LNCAP (cell line): ENCODE measurements at regions not wholly inside any gene's neighbourhood (a gene's known extent, or its start where the extent isn't known, plus 50 kb on each side); places are given as distances from the start of the nearest gene placed in this dataset.

Source experiments
- CTCF ChIP-seq: fragments of 450-650 bp; IDR thresholded peaks from 2 replicates; pipeline ENCODE4 v1.5.1; 2017; ENCODE audit warnings: mild to moderate bottlenecking

GRCh38 chr5:119878712-119879111 is 249.4 kb downstream of the FAM170A start:
- TF ChIP-seq CTCF, result no peak

GRCh38 chr5:119879446-119879845 is 250.1 kb downstream of the FAM170A start:
- no peak for TF ChIP-seq CTCF

- no peak for TF ChIP-seq CTCF
Measured at GRCh38 chr5:119895066-119895465, 265.7 kb downstream of the FAM170A start.

- no peak for TF ChIP-seq CTCF
Measured at GRCh38 chr5:119896826-119897536, 267.6 kb downstream of the FAM170A start.

- TF ChIP-seq CTCF, result no peak
Measured at GRCh38 chr5:119897537-119898370, 268.4 kb downstream of the FAM170A start.

- TF ChIP-seq CTCF, result no peak
Measured at GRCh38 chr5:119899981-119900380, 270.6 kb downstream of the FAM170A start.

- no peak for TF ChIP-seq CTCF
Measured at GRCh38 chr5:119902593-119902992, 273.2 kb downstream of the FAM170A start.
